ENCODE measurements at regions not wholly inside any gene's neighbourhood (a gene's known extent, or its start where the extent isn't known, plus 50 kb on each side); places are given as distances from the start of the nearest gene placed in this dataset.

GRCh38 chr2:235416858-235417499 lies 76.9 kb upstream of the AGAP1 start:
- WGBS, 2 experiments (ENCODE audit: extremely low coverage in 1 of 2, insufficient coverage in 1 of 2, insufficient read length in 1 of 2, insufficient replicate concordance in 2 of 2, low coverage in 1 of 2, low lambda C conversion rate in 2 of 2, missing lambda C conversion rate in 1 of 2) = 82% methylated on average over 7 of the region's 7 CpGs; no CpG with 5 or more reads in 1 of the 2 experiments
- FAIRE-seq = no peak
- TF ChIP-seq BCL11A (IDR thresholded peaks at IDR 0.05; ENCODE audit: low read depth in 2 of 2, low read length in 2 of 2) (no peak), NANOG (IDR thresholded peaks at IDR 0.05; ENCODE audit: insufficient read depth, low read depth, low read length, poor library complexity, severe bottlenecking) (no peak), EZH2 (IDR thresholded peaks at IDR 0.05; ENCODE audit: low read depth, low read length, severe bottlenecking) (no peak), PHF8 (conservative IDR thresholded peaks at IDR 0.05; ENCODE audit: low read depth, low read length) (no peak), CBX8 (IDR thresholded peaks at IDR 0.05; ENCODE audit: borderline replicate concordance, low read depth, low read length) (no peak), TAF7 (optimal IDR thresholded peaks at IDR 0.05; ENCODE audit: borderline replicate concordance, low read depth, low read length) (no peak), MAX (IDR thresholded peaks at IDR 0.05) (no peak), TBP (IDR thresholded peaks at IDR 0.05; ENCODE audit: low read depth, low read length) (no peak), SRF (IDR thresholded peaks at IDR 0.05; ENCODE audit: low read depth, low read length) (no peak), HDAC6 (IDR thresholded peaks at IDR 0.05; ENCODE audit: low read depth, low read length) (no peak), KDM4A (IDR thresholded peaks at IDR 0.05; ENCODE audit: low read depth, low read length, severe bottlenecking) (no peak), MAFK (IDR thresholded peaks at IDR 0.05; ENCODE audit: low read depth, low read length) (no peak), KDM5A (IDR thresholded peaks at IDR 0.05; ENCODE audit: low read length) (no peak)

More at GRCh38 chr2:235416858-235417499, 76.9 kb upstream of the AGAP1 start:
- no peak overlapping the region for H3K23ac ChIP-seq (ENCODE audit: insufficient read length)
- no peaks in the 10 kb centered on the region for H3K79me2 ChIP-seq (ENCODE audit: control insufficient read depth in 1 of 2, insufficient read depth in 2 of 2, low read length in 2 of 2)
- H3K27ac ChIP-seq (ENCODE audit: low read depth, low read length) = no peak overlapping the region
- no peak overlapping the region for H2BK5ac ChIP-seq (ENCODE audit: low read depth, low read length)
- no peak overlapping the region for H2BK20ac ChIP-seq (ENCODE audit: low read length)
- no peak overlapping the region for H3K9ac ChIP-seq (replicated peaks in 1 of 4; ENCODE audit: extremely low read depth in 1 of 4, low read depth in 3 of 4, low read length in 3 of 4)
- POLR2A ChIA-PET (ENCODE audit: partially characterized antibody) = no interaction called here
- no peak overlapping the region for H3K4me3 ChIP-seq (ENCODE audit: extremely low read depth in 1 of 4, insufficient read depth in 2 of 4, low read depth in 3 of 4, low read length in 4 of 4)
- H3K23me2 ChIP-seq (ENCODE audit: low read depth, low read length) = no peaks in the 10 kb centered on the region
- 0 out of 2 replicates have a peak overlapping the region, but pooled peaks have one; percentile 19 for H2AFZ ChIP-seq (ENCODE audit: low read length)
- no peak overlapping the region for H2BK12ac ChIP-seq (ENCODE audit: low read depth, low read length)
- H3K4me1 ChIP-seq (replicated peaks in 1 of 4; ENCODE audit: control insufficient read depth in 3 of 4, insufficient read depth in 4 of 4, low read length in 3 of 4) = no peaks in the 10 kb centered on the region
- H3K79me1 ChIP-seq (ENCODE audit: low read depth, low read length) = no peaks in the 10 kb centered on the region
- H2AK5ac ChIP-seq (ENCODE audit: low read depth, low read length) = no peak overlapping the region
- no peak overlapping the region for H2BK15ac ChIP-seq (ENCODE audit: low read length)
- H4K8ac ChIP-seq (ENCODE audit: extremely low read depth, insufficient read depth, low read length) = no peak overlapping the region
- no peak overlapping the region for H4K91ac ChIP-seq (replicated peaks; ENCODE audit: insufficient read length, low read length)
- no peaks in the 10 kb centered on the region for H4K20me1 ChIP-seq (replicated peaks in 1 of 2; ENCODE audit: control insufficient read depth in 1 of 2, insufficient read depth in 2 of 2, low read length in 2 of 2)
- H3K56ac ChIP-seq (replicated peaks; ENCODE audit: insufficient read length, low read depth, low read length) = no peak overlapping the region
- no peak overlapping the region for H3K14ac ChIP-seq (ENCODE audit: insufficient read length)
- no peaks in the 10 kb centered on the region for H3K9me3 ChIP-seq (ENCODE audit: insufficient read depth in 2 of 2, low read depth in 1 of 2, low read length in 1 of 2)
- no peak overlapping the region for H3K4ac ChIP-seq (replicated peaks; ENCODE audit: insufficient read length, low read depth, low read length)
- H4K5ac ChIP-seq (ENCODE audit: insufficient read length, low read depth, low read length) = no peak overlapping the region
- H3K4me2 ChIP-seq (ENCODE audit: insufficient read depth in 1 of 2, low read depth in 2 of 2, low read length in 2 of 2) = no peak overlapping the region
- H3K27me3 ChIP-seq (replicated peaks in 1 of 4; ENCODE audit: control insufficient read depth in 3 of 4, extremely low read depth in 1 of 4, insufficient read depth in 3 of 4, low read length in 3 of 4) = no peaks in the 10 kb centered on the region
- CTCF ChIA-PET (ENCODE audit: partially characterized antibody) = interaction anchor here (0.6 to 0.9 kb wide), 2 partner anchors 54 to 205 kb away, joined by 3 read pairs; no protein-coding TSS in a partner anchor
- no peak overlapping the region for H3K18ac ChIP-seq (ENCODE audit: extremely low read depth, low read length)
- no peaks in the 10 kb centered on the region for H3K36me3 ChIP-seq (ENCODE audit: control insufficient read depth in 2 of 4, insufficient read depth in 4 of 4, low read length in 3 of 4)
- no peak overlapping the region for H2BK120ac ChIP-seq (replicated peaks; ENCODE audit: low read depth, low read length)
- no peak for DNase-seq (ENCODE audit: low read depth in 1 of 2, low spot score in 2 of 2)
